GM21447 (cell line): ENCODE measurements at regions not wholly inside any gene's neighbourhood (a gene's known extent, or its start where the extent isn't known, plus 50 kb on each side); places are given as distances from the start of the nearest gene placed in this dataset.

ENCODE experiments used
- ATAC-seq: cut with Tn5 transposase; IDR thresholded peaks from one replicate; pipeline ENCODE4 v1.9.1; 2021; ENCODE audit not compliant: unreplicated experiment

- ATAC-seq = no peak
Observed at GRCh38 chr10:31647861-31648260, 280.8 kb downstream of the ARHGAP12 start.

GRCh38 chr10:31646519-31646918 is 282.1 kb downstream of the ARHGAP12 start:
- ATAC-seq = no peak

GRCh38 chr10:31645786-31646185 is 282.8 kb downstream of the ARHGAP12 start:
- no peak for ATAC-seq

GRCh38 chr10:31644931-31645633 is 283.5 kb downstream of the ARHGAP12 start:
- ATAC-seq = no peak

DNA sequence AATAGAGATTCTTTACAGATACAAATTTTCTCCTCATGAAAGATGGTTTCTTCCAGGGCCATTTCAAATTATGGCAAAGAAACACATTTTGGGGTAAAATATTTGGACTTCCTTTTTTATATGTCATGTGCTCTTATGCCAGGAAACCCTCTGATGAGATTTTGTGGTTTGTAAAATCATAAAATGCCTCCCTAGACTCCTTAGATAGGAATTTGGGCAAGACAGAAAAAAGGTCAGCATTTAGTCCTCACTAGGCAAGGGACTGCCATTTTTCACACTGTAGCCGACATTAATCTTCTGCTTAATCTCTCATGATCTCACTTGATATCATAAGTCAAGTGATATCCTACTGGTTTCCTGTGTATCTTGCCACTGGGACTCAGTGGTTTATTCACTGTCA is 286.4 kb downstream of the ARHGAP12 start:
- ATAC-seq = no peak

- no peak for ATAC-seq
Observed at GRCh38 chr10:31635415-31636065, 293.1 kb downstream of the ARHGAP12 start.

- no peak for ATAC-seq
Observed at GRCh38 chr10:31635009-31635408, 293.6 kb downstream of the ARHGAP12 start.

DNA sequence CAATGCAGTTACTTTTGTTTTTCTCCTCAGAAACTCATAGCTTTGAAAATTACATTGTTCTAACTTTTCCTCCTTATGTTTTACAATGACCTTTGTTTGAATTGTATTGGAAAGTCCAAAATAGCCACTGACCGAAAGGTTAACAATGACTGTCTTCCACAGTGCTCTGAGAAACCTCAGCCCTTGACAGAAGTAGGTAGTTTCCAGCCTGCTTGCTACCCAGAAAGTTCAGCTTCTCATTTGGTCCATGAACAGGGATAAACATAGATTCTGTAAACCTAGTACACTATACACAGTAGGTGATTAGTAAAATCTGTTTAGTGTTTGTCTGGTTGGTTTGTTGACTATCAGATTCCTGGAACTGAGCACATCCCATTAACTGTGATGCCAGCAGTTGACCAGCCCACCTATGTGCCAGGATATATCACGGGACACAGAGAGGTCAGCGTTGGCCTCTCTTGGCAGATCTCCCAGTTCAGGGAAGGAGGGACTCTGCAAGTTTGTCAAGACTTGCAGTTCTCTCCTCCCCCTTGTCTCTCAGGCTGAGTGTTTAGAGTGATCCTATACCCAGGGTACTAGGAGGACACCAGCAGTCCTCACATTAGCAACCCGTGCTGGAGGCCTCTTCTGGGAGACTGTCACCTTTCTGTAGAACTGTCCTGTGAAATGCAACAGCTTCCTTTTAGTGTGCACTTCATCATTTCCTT is 297.6 kb downstream of the ARHGAP12 start:
- no peak for ATAC-seq

DNA sequence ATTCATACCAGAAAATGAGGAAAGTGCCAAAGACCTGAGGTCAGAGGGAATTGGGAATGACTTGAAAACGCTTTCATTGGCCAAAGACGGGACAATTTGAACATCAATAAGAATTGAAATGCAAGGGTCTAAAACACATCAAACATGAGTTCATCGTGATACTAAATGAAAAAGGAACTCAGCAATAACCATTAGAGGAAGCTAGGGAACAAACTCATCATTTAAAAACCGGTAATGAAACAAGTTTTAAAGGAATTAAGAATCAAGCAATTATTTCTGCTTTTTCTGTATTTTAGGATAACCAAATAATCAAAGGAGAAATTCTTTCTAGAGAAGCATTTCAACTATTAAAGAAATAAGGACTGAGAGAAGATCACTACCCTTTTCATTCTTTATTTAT is 303.1 kb downstream of the ARHGAP12 start:
- no peak for ATAC-seq

DNA sequence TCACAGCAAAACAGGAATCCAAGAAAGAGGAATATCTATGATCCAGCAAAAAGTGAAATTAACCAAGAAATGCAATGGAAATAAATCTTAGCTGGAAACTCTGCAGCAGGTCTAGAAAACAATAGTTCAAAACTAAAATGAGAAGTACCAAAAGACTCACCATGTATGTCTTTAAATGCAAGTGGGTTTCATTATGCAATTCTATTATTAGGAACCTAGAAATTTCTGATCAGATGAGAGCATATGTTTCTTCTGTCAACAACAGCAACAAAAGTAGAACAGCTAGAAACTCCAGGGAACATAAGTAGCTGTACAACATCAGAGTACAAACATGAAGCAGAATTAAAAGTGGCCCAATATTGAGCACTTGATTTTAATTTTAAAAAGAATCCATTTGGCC is 304.0 kb downstream of the ARHGAP12 start:
- ATAC-seq = no peak

DNA sequence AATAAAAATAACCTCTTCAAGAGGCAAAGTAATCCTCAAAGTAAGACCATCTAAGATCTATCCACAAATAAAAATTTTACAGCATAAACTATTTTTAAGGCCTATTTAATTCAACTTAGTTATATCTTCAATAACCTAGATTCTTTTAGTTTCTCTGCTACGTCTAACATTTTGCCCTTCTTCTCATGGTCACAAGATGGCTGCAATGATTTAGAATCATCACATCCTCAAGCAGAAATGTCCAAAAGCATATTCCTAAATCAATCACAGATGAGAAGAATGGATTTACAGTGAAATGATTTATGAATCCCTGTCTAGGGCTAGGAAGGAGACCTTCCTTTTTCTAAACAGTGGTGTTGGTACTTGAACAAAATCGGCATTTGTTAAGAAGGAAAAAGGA is 304.7 kb downstream of the ARHGAP12 start:
- no peak for ATAC-seq

DNA sequence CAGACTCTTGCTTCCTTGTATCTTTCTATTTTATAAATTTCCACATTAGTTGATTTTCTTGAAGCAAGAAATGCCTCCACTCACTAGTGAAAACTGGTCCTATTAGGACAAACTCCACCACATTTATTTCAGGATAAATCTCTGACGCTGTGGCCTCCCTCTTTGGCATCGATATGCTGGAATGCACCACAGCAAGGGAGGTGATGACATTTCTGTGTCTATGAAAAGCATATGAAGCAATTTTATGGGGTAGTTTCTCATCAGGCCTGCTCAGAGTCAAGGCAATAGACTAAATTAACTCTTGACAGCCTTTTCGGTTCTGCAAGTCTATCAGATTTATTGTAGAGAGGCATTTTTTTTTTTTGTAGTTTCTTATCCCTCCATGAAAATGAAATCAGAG is 304.4 kb downstream of the ZEB1 start:
- no peak for ATAC-seq

DNA sequence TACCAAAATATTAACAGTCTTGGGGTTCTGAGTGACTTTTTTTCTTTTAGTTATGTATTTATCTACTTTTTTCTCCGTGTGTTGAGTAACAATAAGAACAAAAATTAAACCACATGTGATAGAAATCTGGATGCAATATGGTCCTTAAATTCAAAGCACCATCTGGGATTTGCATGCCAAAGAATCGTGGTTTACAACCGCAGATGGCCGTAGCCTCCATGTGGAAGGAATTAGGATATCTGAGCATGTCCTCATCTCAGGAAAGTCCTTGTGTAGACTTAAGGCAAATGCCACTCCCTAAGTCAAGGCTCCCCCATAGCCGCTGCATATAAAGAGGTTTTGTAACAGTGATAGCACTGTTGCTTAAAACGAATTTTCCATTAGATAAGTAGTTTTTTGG is 304.0 kb downstream of the ZEB1 start:
- ATAC-seq = no peak

DNA sequence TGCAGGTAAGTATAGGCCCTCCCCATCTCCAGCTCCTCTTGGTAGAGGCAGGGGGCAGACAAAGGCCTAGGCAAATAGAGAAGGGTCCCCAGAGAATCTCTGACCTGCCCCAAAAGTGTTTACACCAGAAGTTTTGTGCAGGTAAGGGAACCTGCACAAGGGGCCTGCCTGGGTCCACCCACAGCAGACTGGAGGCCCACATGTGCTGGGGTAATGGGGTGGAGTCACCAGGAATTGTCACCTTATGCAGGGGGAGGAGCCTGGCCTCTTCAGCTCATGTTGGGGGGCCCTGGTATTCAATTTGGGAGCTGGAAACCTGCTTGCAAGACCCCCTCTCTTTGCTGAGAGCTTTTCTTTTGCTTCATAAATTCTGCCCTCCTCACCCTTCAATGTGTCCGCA is 302.7 kb downstream of the ZEB1 start:
- ATAC-seq = no peak

- ATAC-seq = no peak
Observed at GRCh38 chr10:31620226-31621151, 301.5 kb downstream of the ZEB1 start.

DNA sequence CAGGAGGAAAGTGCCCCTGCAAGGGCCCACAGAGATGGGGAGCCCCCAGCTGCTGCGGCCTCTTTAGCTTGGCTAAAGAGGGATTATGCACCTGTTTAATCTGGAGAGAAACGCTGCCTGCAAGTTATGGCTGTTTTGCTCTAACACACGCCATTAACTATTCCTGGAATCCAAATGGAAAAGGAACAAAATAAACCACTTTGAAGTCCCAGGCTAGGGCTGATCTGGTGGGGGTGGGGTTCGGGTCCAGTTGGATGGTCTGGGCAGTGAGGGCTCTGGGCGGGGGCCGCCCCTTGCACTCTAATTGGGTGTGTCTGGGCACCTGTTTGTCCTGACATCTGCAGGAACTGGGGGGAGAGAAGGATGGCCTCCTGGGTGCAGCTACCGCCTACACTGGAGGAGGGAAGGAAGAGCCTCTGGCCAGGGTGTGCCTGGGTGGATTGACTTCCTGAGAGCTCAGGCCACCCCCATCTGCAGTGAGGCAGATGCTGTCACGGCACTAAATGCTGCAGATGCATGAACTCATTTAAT is 300.6 kb downstream of the ZEB1 start:
- ATAC-seq = no peak

DNA sequence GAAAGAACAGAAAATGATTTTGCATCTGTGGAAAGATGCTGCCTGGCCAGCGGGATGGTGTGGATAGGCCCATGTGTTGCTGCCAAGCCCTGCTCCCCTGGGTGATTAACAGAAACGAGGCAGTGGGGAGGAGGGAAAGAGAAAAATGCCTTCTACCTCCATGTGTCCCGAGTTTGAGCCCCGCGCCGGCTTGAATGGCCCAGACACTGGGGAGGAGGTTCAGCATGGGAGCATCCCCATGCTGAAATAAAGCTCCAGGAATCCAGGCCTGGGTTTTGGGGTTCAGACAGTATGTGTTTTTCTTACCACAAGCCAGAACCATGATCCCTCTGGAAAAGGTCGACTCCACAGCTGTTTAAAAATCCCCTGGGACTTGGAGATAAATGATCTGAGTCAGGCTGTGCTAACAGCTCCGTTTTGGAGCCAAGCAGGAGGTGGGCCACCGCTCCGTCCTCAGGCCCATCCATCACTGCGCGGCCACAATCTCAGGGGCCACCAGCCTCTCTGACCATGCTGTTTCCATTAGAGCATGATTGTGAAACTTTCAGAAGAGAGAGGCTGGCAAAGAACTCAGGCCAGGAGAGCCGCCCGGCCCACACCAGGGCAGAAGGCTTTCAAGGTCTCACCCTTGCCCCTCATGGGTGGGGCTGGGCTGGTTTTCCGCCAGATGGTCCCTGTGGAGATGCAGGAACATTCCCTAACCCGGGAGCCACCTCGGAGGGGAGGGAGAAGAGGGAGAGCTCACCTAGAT is 299.7 kb downstream of the ZEB1 start:
- ATAC-seq = no peak

GRCh38 chr10:31617757-31618156 is 298.7 kb downstream of the ZEB1 start:
- ATAC-seq = no peak

DNA sequence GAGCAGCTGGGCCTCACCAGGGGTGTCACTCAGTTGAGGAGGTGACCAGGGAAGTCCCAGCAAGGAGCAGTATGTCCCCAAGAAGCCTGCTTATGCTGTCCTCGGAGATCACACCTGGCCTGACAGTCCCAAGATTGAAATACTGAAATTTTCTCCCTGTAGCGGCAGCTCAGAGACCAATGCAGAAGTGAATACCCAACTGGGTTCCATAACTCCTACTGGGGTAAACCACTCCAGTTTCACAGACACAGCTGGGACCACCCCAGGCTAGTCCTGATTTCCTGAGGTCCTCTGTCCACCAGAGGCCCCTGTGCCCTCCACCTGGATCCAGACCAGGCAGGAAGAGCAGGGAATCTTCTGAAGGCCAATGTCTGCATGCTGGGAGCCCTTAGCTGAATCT is 298.1 kb downstream of the ZEB1 start:
- ATAC-seq = no peak

GRCh38 chr10:31615129-31615528 is 296.1 kb downstream of the ZEB1 start:
- ATAC-seq = no peak
